COLO829 (cell line): ENCODE measurements at regions not wholly inside any gene's neighbourhood (a gene's known extent, or its start where the extent isn't known, plus 50 kb on each side); places are given as distances from the start of the nearest gene placed in this dataset.
A peak's percentile ranks its signal among the peaks of the same experiment; 100 is the strongest.

Source experiments
- DNase-seq: peaks from one replicate; pipeline ENCODE4 v3.0.0; 2012; ENCODE audit warnings: low spot score

DNA sequence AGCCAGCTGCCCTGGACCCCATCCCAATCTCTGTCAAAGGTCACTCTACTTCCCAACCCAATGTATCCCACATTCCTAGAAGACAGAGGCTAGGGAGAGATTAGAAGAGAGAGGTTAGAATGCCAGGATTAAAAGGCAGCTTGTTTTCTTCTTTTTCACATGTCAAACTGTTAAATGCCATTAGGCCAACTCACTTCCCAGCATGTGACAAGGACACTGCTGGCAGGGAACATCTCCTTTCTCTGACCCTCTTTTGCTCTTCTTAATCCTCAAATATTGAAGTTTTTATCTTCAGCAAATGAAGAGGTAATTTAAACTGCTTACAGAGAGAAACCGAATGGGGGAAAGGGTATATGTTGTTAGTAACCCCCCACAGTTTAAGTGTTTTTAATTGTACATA lies 89.1 kb downstream of the BBS10 start:
- peak; percentile 33 for DNase-seq

GRCh38 chr12:76256904-76257303 lies 91.3 kb downstream of the BBS10 start:
- no peak for DNase-seq

DNA sequence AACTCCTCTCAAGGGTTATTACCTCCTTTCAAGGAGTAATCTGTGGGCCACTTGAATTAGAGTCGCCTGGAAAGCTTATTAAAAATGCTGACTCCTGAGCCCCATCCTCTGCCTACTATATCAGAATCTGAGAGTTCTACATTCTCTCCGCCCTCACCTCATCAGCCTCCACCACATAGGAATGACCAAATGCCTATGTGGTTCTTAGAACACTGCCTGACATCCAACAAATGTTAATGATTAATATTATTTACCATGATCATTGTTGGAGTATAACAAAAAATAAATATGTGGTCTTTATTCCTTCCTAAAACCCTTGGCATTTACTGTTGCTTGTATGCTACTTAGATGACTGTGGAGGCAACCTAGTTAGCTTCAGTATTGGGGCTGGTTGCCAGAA lies 91.9 kb downstream of the BBS10 start:
- no peak for DNase-seq

GRCh38 chr12:76255692-76256091 lies 92.5 kb downstream of the BBS10 start:
- DNase-seq: no peak

GRCh38 chr12:76255281-76255680 lies 92.9 kb downstream of the BBS10 start:
- DNase-seq: no peak

DNA sequence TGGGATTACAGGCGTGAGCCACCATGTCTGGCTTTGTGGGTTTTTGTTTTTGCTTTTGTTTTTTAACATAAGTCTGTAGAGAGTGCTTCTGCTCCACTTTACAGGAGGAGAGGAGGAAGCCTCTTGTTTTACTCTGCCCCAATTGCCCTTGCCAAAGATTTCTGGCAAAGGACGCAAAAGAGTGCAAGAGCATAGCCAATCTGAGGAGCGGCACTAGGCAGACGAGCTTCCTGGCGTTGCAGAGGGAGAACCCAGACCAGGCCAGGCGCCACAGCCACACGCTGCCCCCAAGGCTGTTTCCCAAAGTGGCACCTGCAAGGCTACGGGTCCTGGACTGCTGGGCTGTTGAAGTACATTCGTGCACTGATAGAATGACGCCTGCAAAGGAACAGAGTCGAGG lies 96.2 kb downstream of the BBS10 start:
- no peak for DNase-seq

DNA sequence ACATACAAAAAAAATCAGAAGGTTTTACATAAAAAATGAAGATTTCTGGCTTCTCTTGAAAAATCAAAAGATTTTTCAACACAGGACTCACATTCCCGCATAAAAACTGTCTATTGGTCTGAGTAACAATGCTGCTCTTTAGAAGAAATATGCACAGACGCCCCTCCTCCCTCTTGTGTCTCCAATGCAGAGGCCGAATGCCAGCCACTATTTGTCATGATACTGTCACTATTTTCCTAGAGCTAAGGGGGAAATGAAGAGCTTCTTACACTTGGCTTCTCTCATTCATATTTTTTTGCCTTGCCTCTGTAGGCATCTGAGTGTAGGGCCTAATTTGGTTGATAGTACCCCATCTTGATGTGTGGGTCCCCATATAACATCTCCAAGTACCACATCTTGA lies 98.0 kb downstream of the BBS10 start:
- peak; percentile 36 for DNase-seq

DNA sequence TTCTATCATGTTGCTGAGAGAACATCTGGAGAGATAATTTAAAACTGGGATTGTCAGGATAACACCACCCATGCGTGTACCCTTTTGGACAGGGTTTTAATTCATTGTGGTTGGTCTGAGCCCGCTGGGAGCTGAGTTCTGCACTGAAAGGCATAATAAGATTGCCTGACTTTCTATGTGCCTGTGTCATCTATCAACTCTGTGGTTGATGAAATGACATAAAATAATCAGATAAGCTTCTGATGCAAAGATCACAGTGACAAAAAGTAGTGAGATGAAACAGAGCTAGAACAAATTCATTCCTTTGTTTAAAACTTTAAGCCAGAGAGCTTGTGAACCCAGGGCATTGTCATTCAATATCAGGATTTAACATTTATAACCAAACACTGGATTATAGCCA lies 98.7 kb downstream of the BBS10 start:
- no peak for DNase-seq

DNA sequence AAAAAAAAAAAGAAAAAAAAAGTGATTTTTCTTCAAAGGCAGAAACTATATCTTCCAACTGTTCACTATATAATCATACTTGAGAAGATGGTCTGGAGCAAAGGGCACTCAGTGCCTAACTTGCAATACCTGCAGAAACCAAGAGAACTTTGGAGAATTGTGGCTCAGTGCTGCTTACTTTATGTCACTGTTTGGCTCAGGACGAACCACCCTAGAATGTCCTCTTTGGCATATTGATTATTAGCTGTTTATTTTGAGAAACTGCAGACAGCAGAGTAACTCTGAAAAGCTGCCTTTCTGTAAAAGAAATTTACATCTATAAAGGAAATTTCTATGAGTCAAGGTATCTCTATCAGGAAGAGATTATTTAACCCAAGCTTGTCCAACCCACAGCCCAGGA lies 100.2 kb downstream of the BBS10 start:
- no peak for DNase-seq

- DNase-seq: no peak
Measured at GRCh38 chr12:76247026-76247646, 101.1 kb downstream of the BBS10 start.

- no peak for DNase-seq
Measured at GRCh38 chr12:76246611-76247010, 101.6 kb downstream of the BBS10 start.

GRCh38 chr12:76244300-76244699 lies 103.9 kb downstream of the BBS10 start:
- no peak for DNase-seq

DNA sequence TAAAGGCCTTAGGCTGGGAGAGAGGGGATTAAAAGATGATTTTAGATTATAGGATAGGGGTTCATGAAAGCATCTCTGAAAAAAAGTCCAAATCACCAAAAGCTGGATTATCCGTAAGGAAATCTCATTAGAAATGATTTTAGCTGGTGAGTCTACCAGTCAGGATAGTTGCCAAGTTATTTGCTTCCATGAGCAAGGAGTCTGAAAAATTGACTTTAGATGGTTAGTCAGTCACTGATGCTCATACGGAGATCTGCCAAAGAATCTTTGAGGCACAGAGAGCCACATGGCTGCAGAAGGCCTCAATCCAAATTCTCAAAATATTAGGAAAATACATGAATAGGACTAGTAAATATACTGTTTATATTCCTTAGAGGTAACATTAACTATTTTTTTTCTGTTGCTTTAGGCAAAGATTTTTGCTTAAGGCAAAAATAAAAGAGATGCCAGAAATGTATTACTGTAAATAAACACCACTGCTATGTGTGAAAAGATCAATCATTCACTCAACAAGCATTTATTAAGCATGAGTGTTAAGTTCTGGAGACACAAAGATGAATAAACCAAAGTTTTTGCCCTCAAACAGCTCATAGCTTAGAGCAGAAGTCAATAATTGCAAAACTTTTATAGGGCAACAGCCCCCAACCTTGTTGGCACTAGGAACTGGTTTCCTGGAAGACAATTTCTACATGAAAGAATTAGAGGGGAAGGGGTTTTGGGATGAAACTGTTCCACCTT lies 105.2 kb downstream of the BBS10 start:
- no peak for DNase-seq

- DNase-seq: no peak
Measured at GRCh38 chr12:76241371-76241770, 106.8 kb downstream of the BBS10 start.

DNA sequence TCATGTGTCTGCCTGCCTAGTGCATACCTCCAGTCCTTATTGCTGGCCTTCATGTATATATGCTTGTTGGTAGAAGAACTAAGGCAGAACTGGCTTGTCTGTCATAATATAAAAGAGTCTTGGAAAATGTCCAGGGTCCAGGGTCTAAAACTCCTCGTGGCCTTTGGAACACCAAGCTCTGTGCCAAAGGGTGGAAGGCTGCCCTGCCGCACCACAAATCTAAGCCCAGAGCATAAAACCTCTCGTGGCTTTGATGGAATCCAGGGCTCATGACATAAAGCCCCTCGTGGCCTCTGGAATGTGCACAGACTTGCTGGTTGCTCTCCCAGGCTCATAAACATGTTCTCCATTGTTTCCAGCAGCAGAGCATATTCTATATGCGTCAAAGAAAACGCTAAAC lies 107.9 kb downstream of the BBS10 start:
- DNase-seq: no peak

DNA sequence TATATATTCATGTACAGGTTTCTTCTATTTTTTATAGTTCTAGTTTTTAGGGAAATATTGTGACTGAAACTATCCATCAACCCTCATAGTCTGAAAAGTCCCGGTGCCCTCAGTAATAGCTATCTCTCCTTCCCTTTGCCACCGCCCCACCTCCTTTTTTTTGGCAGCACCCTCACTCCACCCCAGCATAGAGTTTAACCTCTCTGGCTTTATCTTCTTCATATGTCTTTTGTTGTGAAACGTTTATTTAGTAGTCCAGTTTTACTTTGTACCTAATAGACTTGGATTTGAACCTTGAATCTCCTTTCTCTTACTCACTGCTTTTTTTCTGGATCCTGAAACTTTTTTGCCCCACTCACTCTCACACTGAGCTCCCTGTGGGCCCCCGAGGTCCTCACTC lies 109.5 kb downstream of the BBS10 start:
- no peak for DNase-seq

GRCh38 chr12:76237086-76237701 lies 111.0 kb downstream of the BBS10 start:
- DNase-seq: no peak

GRCh38 chr12:76236640-76237039 lies 111.6 kb downstream of the BBS10 start:
- no peak for DNase-seq

DNA sequence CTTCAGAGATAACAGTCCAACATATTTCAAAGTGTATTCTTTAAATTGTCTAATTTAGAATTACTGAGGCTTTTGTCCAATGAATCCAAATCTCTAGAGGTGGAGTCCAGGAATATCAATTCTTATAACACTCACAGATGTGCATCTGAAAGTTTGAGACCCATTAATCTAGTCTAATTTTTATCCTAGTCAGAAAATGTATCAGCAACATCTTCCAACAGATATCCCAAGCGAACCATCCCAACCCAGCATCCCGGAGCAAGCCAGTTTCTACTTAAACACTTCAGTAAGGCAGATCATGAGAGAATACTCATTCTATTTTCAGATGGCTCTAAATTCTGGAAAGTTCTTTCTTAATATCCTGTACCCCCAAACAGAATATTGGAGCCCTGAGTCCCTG lies 113.5 kb downstream of the BBS10 start:
- DNase-seq: no peak

- no peak for DNase-seq
Measured at GRCh38 chr12:76232013-76232412, 116.2 kb downstream of the BBS10 start.

DNA sequence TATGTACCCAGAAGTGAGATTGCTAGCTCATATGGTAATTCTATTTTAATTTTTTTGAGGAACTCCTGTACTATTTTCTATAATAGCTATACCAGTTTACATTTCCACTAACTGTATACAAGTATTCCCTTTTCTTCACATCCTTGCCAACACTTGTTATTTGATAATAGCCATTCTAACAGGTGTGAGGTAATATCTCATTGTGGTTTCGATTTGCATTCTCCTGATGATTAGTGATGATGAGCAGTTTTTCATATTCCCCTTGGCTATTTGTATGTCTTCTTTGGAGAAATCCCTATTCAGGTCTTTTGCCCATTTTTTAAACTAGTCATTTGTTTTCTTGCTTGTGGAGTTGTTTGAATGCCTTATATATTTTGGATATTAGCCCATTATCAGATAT lies 121.3 kb downstream of the BBS10 start:
- DNase-seq: no peak

- no peak for DNase-seq
Measured at GRCh38 chr12:76226397-76226796, 121.8 kb downstream of the BBS10 start.

DNA sequence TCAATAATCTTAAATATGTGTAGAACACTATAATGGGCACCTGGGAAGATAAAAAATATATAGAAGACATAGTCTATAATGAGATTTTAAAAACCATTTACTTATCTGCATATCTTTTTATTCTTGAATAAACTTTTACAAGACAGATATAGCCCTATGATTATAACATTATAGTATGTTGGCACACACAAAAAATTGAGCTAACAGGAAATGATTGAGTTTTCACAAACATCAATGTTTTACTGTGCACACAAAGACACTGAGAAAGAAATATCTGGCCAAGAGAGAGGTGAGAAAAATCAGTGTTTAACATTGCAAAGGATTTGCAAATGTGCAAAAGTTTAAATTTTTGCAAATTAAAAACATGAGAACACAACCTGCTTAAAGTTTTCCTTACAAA lies 124.3 kb downstream of the BBS10 start:
- no peak for DNase-seq

- no peak for DNase-seq
Measured at GRCh38 chr12:76220980-76221379, 127.2 kb downstream of the BBS10 start.
